GM23338 (cell line): ENCODE measurements at regions not wholly inside any gene's neighbourhood (a gene's known extent, or its start where the extent isn't known, plus 50 kb on each side); places are given as distances from the start of the nearest gene placed in this dataset.

Experiments used
- ATAC-seq: fragments of 200-7000 bp; cut with Tn5 transposase; 3 replicates; pipeline ENCODE4 v1.9.1; 2020
- DNase-seq: peaks from one replicate; pipeline ENCODE4 v3.0.0-alpha.2; 2015; ENCODE audit warnings: low spot score
- H2AFZ ChIP-seq: fragments of 200-600 bp; sonication (generic); 2 replicates; pipeline ENCODE4 v1.8.0; 2016; ENCODE audit warnings: antibody characterized with exemption, mild to moderate bottlenecking, moderate library complexity
- H3F3A ChIP-seq: fragments of 200-600 bp; sonication (generic); replicated peaks from 2 replicates; pipeline ENCODE4 v1.8.0; 2017; ENCODE audit warnings: antibody characterized with exemption, mixed run types, low read depth
- H3K27ac ChIP-seq: fragments of 200-600 bp; sonication (generic); 2 replicates; pipeline ENCODE4 v1.6.1; 2016; ENCODE audit warnings: low read depth
- H3K27me3 ChIP-seq: fragments of 200-600 bp; sonication (generic); 2 replicates; pipeline ENCODE4 v1.8.0; 2016; ENCODE audit warnings: mild to moderate bottlenecking, mixed run types, moderate library complexity; ENCODE audit not compliant: insufficient read depth
- H3K36me3 ChIP-seq: fragments of 200-600 bp; sonication (generic); 2 replicates; pipeline ENCODE4 v1.8.0; 2016; ENCODE audit warnings: mild to moderate bottlenecking; ENCODE audit not compliant: insufficient read depth
- H3K4me1 ChIP-seq: fragments of 200-600 bp; sonication (generic); 2 replicates; pipeline ENCODE4 v1.8.0; 2016; ENCODE audit warnings: mild to moderate bottlenecking, moderate library complexity; ENCODE audit not compliant: insufficient read depth
- H3K4me2 ChIP-seq: fragments of 200-600 bp; sonication (generic); 2 replicates; pipeline ENCODE4 v1.7.1; 2017; ENCODE audit warnings: mixed run types
- H3K4me3 ChIP-seq: fragments of 200-600 bp; sonication (generic); 2 replicates; pipeline ENCODE4 v1.6.1; 2016; ENCODE audit warnings: mixed run types
- H3K79me2 ChIP-seq: fragments of 200-600 bp; sonication (generic); replicated peaks from 2 replicates; pipeline ENCODE4 v1.8.0; 2017; ENCODE audit warnings: mild to moderate bottlenecking; ENCODE audit not compliant: insufficient read depth
- H3K9me2 ChIP-seq: fragments of 200-600 bp; sonication (generic); 2 replicates; pipeline ENCODE4 v1.8.0; 2017; ENCODE audit not compliant: insufficient read depth
- H4K20me1 ChIP-seq: fragments of 200-600 bp; sonication (generic); replicated peaks from 2 replicates; pipeline ENCODE4 v1.8.0; 2017; ENCODE audit warnings: mild to moderate bottlenecking; ENCODE audit not compliant: insufficient read depth
- H3K27ac Mint-ChIP-seq: 2 replicates; pipeline ENCODE4 v1.8.0; 2020; ENCODE audit warnings: inconsistent platforms, mild to moderate bottlenecking, moderate library complexity, mixed read lengths
- H3K27me3 Mint-ChIP-seq: 3 replicates; pipeline ENCODE4 v1.8.0; 2022; ENCODE audit warnings: low read depth, mild to moderate bottlenecking, moderate library complexity, mixed read lengths, inconsistent platforms; ENCODE audit not compliant: insufficient read depth, poor library complexity
- H3K36me3 Mint-ChIP-seq: 3 replicates; pipeline ENCODE4 v1.8.0; 2021; ENCODE audit warnings: low read depth, mild to moderate bottlenecking, inconsistent platforms, moderate library complexity, mixed read lengths
- H3K4me1 Mint-ChIP-seq: 3 replicates; pipeline ENCODE4 v1.8.0; 2020; ENCODE audit warnings: mild to moderate bottlenecking, inconsistent platforms, mixed read lengths
- H3K4me3 Mint-ChIP-seq: 3 replicates; pipeline ENCODE4 v1.8.0; 2021; ENCODE audit warnings: moderate library complexity, mild to moderate bottlenecking, inconsistent platforms, mixed read lengths
- H3K9me3 Mint-ChIP-seq: 3 replicates; pipeline ENCODE4 v1.8.0; 2020; ENCODE audit warnings: moderate library complexity, mild to moderate bottlenecking, inconsistent platforms, mixed read lengths
- CREB1 ChIP-seq: fragments of 250-450 bp; sonication (Bioruptor Pico); IDR thresholded peaks from 2 replicates; pipeline ENCODE4 v1.5.0; 2020; ENCODE audit warnings: low read depth, mild to moderate bottlenecking, moderate library complexity
- EZH2 ChIP-seq: fragments of 200-600 bp; sonication (generic); IDR thresholded peaks from one replicate; pipeline ENCODE4 v1.8.0; 2017; ENCODE audit warnings: antibody characterized with exemption, mild to moderate bottlenecking, low read depth; ENCODE audit not compliant: unreplicated experiment
- EZH2phosphoT487 ChIP-seq: fragments of 200-600 bp; sonication (generic); IDR thresholded peaks from one replicate; pipeline ENCODE4 v1.8.1; 2018; ENCODE audit warnings: antibody characterized with exemption; ENCODE audit not compliant: unreplicated experiment
- JUNB ChIP-seq: IDR thresholded peaks from one replicate; pipeline ENCODE4 v1.6.1; 2016; ENCODE audit warnings: antibody characterized with exemption; ENCODE audit not compliant: unreplicated experiment
- NANOG ChIP-seq: IDR thresholded peaks from 2 replicates; pipeline ENCODE4 v1.6.1; 2016; ENCODE audit warnings: antibody characterized with exemption, borderline replicate concordance
- POLR2AphosphoS5 ChIP-seq: IDR thresholded peaks from 2 replicates; pipeline ENCODE4 v1.6.1; 2016; ENCODE audit warnings: antibody characterized with exemption, low read depth
- REST ChIP-seq: IDR thresholded peaks from one replicate; pipeline ENCODE4 v1.6.1; 2018; ENCODE audit warnings: antibody characterized with exemption; ENCODE audit not compliant: unreplicated experiment
- STAT1 ChIP-seq: IDR thresholded peaks from one replicate; pipeline ENCODE4 v1.6.1; 2016; ENCODE audit warnings: antibody characterized with exemption; ENCODE audit not compliant: unreplicated experiment
- ZNF114 ChIP-seq: fragments of 250-450 bp; sonication (Bioruptor Pico); IDR thresholded peaks from 2 replicates; pipeline ENCODE4 v1.5.0; 2020; ENCODE audit warnings: mild to moderate bottlenecking, moderate library complexity
- ZNF331 ChIP-seq: fragments of 250-450 bp; sonication (Bioruptor Pico); IDR thresholded peaks from 2 replicates; pipeline ENCODE4 v1.5.0; 2020; ENCODE audit warnings: low read depth, mild to moderate bottlenecking, moderate library complexity
- TF ChIP-seq, protein P1 (sequence below): fragments of 250-450 bp; sonication (Bioruptor Pico); IDR thresholded peaks from 2 replicates; pipeline ENCODE4 v1.5.0; 2020; ENCODE audit warnings: mild to moderate bottlenecking, moderate library complexity
- TF ChIP-seq, protein P2 (sequence below), 2 experiments: fragments of 200-600 bp in 1 of 2; sonication (generic) in 1 of 2; conservative IDR thresholded peaks; 2 replicates each; pipeline versions ENCODE4 v1.5.1 to v1.6.1; 2016 to 2017; ENCODE audit warnings: antibody characterized with exemption in 2 of 2, low read depth in 2 of 2, mild to moderate bottlenecking in 2 of 2, moderate library complexity in 1 of 2
- TF ChIP-seq, protein P3 (sequence below): IDR thresholded peaks from 2 replicates; pipeline ENCODE4 v1.6.1; 2016; ENCODE audit warnings: antibody characterized with exemption

GRCh38 chr5:25849270-25849669 lies 1189.1 kb downstream of the CDH9 start (continued):
- TF ChIP-seq ZNF331, result no peak
- no peak for TF ChIP-seq POLR2AphosphoS5
- TF ChIP-seq, protein P1, sequence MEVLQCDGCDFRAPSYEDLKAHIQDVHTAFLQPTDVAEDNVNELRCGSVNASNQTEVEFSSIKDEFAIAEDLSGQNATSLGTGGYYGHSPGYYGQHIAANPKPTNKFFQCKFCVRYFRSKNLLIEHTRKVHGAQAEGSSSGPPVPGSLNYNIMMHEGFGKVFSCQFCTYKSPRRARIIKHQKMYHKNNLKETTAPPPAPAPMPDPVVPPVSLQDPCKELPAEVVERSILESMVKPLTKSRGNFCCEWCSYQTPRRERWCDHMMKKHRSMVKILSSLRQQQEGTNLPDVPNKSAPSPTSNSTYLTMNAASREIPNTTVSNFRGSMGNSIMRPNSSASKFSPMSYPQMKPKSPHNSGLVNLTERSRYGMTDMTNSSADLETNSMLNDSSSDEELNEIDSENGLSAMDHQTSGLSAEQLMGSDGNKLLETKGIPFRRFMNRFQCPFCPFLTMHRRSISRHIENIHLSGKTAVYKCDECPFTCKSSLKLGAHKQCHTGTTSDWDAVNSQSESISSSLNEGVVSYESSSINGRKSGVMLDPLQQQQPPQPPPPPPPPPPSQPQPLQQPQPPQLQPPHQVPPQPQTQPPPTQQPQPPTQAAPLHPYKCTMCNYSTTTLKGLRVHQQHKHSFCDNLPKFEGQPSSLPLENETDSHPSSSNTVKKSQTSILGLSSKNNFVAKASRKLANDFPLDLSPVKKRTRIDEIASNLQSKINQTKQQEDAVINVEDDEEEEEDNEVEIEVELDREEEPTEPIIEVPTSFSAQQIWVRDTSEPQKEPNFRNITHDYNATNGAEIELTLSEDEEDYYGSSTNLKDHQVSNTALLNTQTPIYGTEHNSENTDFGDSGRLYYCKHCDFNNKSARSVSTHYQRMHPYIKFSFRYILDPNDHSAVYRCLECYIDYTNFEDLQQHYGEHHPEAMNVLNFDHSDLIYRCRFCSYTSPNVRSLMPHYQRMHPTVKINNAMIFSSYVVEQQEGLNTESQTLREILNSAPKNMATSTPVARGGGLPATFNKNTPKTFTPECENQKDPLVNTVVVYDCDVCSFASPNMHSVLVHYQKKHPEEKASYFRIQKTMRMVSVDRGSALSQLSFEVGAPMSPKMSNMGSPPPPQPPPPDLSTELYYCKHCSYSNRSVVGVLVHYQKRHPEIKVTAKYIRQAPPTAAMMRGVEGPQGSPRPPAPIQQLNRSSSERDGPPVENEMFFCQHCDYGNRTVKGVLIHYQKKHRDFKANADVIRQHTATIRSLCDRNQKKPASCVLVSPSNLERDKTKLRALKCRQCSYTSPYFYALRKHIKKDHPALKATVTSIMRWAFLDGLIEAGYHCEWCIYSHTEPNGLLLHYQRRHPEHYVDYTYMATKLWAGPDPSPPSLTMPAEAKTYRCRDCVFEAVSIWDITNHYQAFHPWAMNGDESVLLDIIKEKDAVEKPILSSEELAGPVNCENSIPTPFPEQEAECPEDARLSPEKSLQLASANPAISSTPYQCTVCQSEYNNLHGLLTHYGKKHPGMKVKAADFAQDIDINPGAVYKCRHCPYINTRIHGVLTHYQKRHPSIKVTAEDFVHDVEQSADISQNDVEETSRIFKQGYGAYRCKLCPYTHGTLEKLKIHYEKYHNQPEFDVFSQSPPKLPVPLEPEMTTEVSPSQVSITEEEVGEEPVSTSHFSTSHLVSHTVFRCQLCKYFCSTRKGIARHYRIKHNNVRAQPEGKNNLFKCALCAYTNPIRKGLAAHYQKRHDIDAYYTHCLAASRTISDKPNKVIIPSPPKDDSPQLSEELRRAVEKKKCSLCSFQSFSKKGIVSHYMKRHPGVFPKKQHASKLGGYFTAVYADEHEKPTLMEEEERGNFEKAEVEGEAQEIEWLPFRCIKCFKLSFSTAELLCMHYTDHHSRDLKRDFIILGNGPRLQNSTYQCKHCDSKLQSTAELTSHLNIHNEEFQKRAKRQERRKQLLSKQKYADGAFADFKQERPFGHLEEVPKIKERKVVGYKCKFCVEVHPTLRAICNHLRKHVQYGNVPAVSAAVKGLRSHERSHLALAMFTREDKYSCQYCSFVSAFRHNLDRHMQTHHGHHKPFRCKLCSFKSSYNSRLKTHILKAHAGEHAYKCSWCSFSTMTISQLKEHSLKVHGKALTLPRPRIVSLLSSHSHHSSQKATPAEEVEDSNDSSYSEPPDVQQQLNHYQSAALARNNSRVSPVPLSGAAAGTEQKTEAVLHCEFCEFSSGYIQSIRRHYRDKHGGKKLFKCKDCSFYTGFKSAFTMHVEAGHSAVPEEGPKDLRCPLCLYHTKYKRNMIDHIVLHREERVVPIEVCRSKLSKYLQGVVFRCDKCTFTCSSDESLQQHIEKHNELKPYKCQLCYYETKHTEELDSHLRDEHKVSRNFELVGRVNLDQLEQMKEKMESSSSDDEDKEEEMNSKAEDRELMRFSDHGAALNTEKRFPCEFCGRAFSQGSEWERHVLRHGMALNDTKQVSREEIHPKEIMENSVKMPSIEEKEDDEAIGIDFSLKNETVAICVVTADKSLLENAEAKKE (CRISPR knock-in tag), result no peak
- TF ChIP-seq EZH2, result no peak
- no peak for TF ChIP-seq NANOG
- no peak for TF ChIP-seq CREB1 (CRISPR knock-in tag)
- TF ChIP-seq ZNF114, result no peak

- no peak overlapping the region for H3K27ac Mint-ChIP-seq
- DNase-seq (no peak), ATAC-seq (no peak)
- peaks cover 27% of the 10 kb centered on the region for H3K9me3 Mint-ChIP-seq
- H3K27me3 ChIP-seq, result no peaks in the 10 kb centered on the region
- H2AFZ ChIP-seq, result no peak overlapping the region
- H3K4me1 Mint-ChIP-seq, result no peaks in the 10 kb centered on the region
- H3F3A ChIP-seq, result no peaks in the 10 kb centered on the region
- no peaks in the 10 kb centered on the region for H3K4me1 ChIP-seq
- no peaks in the 10 kb centered on the region for H3K27me3 Mint-ChIP-seq
- no peak overlapping the region for H3K27ac ChIP-seq
- peaks cover 12% of the 10 kb centered on the region; the same call in 2 of the 3 replicates for H3K36me3 Mint-ChIP-seq
- no peak overlapping the region for H3K4me2 ChIP-seq
- H3K36me3 ChIP-seq, result peaks cover 7% of the 10 kb centered on the region; the same call in 1 of the 2 replicates
- no peaks in the 10 kb centered on the region; the same call in 1 of the 2 replicates for H4K20me1 ChIP-seq
- H3K4me3 Mint-ChIP-seq, result no peak overlapping the region
- H3K79me2 ChIP-seq, result no peaks in the 10 kb centered on the region
- 0 out of 2 replicates have a peak, but pooled peaks cover 3% of the 10 kb centered on the region for H3K9me2 ChIP-seq
- no peak overlapping the region for H3K4me3 ChIP-seq
- TF ChIP-seq, protein P2, sequence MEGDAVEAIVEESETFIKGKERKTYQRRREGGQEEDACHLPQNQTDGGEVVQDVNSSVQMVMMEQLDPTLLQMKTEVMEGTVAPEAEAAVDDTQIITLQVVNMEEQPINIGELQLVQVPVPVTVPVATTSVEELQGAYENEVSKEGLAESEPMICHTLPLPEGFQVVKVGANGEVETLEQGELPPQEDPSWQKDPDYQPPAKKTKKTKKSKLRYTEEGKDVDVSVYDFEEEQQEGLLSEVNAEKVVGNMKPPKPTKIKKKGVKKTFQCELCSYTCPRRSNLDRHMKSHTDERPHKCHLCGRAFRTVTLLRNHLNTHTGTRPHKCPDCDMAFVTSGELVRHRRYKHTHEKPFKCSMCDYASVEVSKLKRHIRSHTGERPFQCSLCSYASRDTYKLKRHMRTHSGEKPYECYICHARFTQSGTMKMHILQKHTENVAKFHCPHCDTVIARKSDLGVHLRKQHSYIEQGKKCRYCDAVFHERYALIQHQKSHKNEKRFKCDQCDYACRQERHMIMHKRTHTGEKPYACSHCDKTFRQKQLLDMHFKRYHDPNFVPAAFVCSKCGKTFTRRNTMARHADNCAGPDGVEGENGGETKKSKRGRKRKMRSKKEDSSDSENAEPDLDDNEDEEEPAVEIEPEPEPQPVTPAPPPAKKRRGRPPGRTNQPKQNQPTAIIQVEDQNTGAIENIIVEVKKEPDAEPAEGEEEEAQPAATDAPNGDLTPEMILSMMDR (conservative IDR thresholded peaks at IDR 0.05; ENCODE audit: low read depth in 2 of 2), result no peak
- TF ChIP-seq ZNF114 (no peak), CREB1 (CRISPR knock-in tag) (no peak), POLR2AphosphoS5 (no peak), EZH2 (no peak), STAT1 (no peak), JUNB (no peak), REST (no peak), EZH2phosphoT487 (no peak), NANOG (no peak)
- TF ChIP-seq, protein P3, sequence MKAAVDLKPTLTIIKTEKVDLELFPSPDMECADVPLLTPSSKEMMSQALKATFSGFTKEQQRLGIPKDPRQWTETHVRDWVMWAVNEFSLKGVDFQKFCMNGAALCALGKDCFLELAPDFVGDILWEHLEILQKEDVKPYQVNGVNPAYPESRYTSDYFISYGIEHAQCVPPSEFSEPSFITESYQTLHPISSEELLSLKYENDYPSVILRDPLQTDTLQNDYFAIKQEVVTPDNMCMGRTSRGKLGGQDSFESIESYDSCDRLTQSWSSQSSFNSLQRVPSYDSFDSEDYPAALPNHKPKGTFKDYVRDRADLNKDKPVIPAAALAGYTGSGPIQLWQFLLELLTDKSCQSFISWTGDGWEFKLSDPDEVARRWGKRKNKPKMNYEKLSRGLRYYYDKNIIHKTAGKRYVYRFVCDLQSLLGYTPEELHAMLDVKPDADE, result no peak
Observed at GRCh38 chr5:25823330-25823873, 1178.6 kb upstream of the CDH10 start.
